Hematopoietic multipotent progenitor cell treated with erythropoietin and hydrocortisone succinate and interleukin-3 and kit ligand, for 6 days (in vitro differentiated cells): ENCODE measurements at regions not wholly inside any gene's neighbourhood (a gene's known extent, or its start where the extent isn't known, plus 50 kb on each side); places are given as distances from the start of the nearest gene placed in this dataset.
"Not testable (repeated sequence)": the region's sequence is repeated elsewhere in the genome, so short reads cannot be mapped to it uniquely, and the experiment has no call there.

Experiments used
- DNase-seq: peaks from one replicate; pipeline ENCODE4 v3.0.0-alpha.2; 2015

GRCh38 chr22:33971561-33971961, 51.3 kb upstream of the LARGE1 start:
- no peak for DNase-seq

GRCh38 chr22:33975841-33976240, 55.6 kb upstream of the LARGE1 start:
- no peak for DNase-seq

- DNase-seq: no peak
Observed at GRCh38 chr22:33983558-33983957, 63.3 kb upstream of the LARGE1 start.

DNA sequence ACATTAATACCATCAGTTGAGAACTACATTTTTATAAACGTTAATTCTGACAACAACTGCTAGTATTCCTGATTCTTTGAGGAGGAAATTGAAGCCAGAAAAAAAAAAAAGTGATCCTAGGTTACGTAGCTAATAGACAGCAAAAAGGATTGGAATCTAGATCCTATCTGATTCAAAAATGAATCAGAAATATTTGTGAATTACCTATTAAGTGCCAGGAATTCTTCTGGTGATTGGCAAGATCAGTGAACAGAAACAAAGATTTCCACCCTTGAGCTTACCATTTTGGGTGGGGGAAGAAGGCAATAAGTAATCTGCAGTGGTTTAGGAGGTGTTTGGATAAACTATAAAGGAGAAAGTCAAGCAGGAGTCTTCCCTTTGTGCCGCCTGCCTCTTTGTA, 63.9 kb upstream of the LARGE1 start:
- DNase-seq: no peak

GRCh38 chr22:33984656-33985285, 64.5 kb upstream of the LARGE1 start:
- DNase-seq: no peak

- DNase-seq: no peak
Observed at GRCh38 chr22:33985506-33985905, 65.2 kb upstream of the LARGE1 start.

DNA sequence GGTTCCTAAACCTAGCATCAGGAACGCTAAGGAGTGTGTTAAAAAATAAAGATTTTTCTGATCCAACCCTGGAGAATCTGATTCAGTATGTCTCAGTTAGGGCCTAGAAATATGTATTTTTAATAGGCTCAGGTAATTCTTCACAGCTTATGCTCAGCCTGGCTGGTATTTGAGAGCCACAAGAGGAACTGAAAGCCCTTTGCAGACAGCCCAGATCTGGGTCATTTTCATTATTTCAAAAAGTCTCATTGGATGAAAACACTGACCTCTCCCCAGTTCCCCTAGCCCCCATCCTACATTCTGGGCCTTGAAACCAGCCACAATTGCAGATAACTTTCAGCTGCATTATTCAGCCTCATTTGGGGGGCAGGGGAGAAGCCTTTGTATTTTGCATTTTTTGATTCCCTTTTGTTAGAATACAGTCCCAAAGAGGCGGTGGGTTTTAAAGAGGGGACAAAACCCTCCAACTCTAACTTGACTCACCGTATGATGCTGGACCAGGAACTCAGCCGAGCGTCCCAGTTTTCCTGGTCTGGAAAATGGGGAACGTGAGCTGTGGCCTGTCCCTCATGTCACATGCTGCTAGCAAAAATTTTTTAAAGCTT, 66.0 kb upstream of the LARGE1 start:
- no peak for DNase-seq

GRCh38 chr22:33986954-33987353, 66.7 kb upstream of the LARGE1 start:
- no peak for DNase-seq

DNA sequence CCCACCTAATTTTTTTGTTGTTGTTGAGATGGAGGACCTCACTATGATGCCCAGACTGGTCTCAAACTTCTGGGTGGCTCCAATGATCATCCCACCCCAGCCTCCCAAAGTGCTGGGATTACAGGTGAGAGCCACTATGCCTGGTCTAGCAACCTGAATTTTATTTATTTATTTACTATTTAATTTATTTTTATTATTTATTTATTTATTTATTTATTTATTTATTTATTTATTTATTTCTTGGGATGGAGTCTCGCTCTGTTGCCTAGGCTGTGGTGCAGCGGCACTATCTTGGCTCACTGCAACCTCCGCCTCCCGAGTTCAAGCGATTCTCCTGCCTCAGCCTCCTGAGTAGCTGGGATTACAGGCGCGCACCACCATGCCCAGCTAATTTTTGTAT, 69.0 kb upstream of the LARGE1 start:
- not testable (repeated sequence) for DNase-seq

DNA sequence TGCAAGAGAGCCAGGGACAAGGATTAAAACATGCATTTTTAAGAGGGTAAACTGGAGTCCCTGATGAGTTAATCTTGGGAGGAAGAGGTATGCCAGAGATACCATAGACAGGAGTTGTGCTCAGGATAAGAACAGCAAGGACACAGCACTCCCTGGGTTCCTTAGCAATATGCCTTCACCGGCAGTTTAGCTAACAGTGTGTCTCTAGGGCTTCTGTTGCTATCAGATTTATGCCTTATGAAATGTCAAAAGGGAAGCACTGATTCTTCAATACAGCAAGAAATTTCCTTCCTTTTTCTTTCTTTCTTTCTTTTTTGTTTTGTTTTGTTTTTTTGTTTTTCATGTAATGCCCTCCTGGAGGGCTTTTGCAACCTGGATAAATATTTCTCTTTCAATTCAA, 71.3 kb upstream of the LARGE1 start:
- DNase-seq: no peak

DNA sequence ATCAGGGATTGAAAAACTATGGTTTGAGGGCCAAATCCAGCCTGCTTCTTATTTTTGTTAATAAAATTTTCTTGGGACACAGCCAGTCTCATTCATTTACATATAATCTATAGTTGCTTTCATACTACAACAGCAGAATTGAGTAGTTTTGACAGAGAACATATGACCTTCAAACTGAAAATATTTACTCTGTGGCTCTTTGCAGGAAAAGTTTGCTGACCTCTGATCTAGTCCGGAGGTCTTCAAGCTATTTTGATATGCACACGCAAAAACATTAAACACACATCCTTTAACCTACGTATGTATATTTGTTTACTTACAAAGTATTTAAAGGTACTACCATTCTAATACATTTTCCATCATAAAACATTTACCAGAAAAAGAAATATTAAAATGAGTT, 76.5 kb upstream of the LARGE1 start:
- DNase-seq: no peak

DNA sequence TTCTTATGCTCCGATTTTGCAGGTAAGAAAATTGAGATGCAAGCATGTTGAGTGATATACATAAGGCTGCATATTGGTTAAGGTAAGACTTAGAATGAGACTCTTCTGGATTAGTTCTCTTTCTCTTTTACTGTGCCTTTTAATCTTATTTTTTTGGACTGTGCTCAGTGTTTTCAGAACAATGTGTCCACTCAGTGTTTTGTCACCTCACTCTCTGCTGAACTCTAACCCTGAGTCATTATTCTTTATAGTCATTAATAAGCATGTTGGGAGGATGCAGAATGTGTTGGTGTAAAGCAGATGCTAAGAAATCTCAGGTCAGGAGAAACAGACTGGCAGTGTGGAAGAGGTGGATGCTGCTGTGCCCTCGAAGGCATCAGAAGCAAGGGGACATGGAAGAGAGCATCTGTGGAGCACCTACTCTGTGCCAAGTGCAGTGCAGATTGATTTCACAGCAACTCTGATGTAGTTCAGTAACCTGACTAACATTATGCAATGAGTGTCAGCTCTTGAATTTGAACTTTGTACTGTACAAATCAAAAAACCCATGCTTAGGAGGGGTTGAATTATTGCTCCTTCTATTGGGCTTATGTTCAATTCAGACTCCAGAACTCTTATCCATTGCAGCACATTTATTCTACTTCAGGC, 80.7 kb upstream of the LARGE1 start:
- DNase-seq: no peak

- DNase-seq: no peak
Observed at GRCh38 chr22:34001701-34002466, 81.6 kb upstream of the LARGE1 start.

DNA sequence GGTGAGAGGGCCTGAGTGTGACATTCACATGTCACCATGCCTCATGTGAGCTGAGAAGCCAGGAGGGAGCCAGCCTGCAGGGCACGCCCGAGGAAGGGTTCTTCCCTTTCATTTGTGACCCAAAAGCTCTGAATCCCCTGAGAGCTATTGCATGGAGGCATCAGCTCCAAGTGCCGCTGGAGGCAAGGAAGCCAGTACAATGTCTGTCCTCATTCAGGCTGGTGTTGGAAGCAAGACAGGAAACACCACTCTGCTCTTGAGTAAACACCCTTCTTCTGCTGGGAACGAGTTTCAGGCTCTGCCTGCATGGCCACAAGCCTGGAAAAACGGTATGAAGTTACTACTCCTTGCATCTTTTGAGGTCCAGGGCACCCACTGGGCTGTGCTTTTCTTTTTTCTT, 83.8 kb upstream of the LARGE1 start:
- no peak for DNase-seq

- no peak for DNase-seq
Observed at GRCh38 chr22:34010259-34010658, 90.0 kb upstream of the LARGE1 start.

DNA sequence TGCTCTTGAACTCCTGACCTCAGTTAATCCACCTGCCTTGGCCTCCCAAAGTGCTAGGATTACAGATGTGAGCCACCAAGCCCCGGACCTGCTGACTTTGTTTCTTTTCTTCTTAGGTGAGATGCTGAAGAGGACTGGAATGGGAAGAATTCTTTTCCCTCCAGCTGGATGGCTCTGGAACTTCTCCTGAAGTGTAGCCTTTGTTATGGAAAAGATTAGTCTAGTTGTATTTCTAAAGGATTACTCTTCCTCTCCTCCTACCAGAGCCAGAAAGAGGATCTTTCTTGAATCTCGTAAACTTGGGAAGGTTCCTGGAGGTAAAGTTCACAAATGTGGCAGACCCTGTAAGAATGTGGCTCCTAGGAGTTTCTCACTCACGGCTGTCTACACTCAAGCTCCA, 95.4 kb upstream of the LARGE1 start:
- DNase-seq: no peak

DNA sequence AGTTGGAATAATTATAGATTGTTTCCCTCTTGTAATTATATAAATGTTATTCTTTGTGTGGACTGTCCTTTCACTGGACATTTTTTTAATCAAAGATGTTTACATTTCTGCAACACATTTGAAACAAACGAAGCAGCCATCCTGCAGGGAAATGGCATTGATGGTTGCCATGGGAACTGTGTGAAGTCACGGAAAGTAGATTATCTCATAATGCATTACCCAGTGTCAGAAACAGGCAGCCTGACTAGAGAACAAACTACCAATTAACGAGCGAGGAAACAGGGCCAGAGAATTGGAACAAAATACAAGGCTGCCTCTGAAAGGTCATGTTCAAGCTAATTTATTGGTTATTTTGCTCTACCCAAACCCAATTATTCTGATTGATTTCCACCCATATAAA, 96.9 kb upstream of the LARGE1 start:
- no peak for DNase-seq

- DNase-seq: no peak
Observed at GRCh38 chr22:34019190-34019845, 99.0 kb upstream of the LARGE1 start.

DNA sequence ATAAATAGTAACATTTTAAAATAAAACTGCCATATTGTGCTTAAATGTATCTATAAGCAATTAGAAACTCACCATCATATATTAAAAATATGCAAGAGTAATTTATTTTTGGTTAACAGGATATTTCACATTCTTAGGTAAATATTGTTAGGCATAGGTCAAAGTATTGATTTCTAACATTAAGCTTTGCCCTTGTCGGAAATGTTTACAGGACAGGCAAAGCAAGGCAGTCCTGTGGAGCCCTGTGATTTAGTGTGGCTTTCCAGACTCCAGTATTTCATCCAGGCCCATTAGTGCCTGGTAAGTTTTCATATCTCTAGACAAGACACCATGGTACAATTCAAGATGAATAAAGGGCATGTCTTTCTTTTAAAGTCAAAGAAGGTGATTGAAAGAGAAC, 114.9 kb upstream of the LARGE1 start:
- DNase-seq: no peak

DNA sequence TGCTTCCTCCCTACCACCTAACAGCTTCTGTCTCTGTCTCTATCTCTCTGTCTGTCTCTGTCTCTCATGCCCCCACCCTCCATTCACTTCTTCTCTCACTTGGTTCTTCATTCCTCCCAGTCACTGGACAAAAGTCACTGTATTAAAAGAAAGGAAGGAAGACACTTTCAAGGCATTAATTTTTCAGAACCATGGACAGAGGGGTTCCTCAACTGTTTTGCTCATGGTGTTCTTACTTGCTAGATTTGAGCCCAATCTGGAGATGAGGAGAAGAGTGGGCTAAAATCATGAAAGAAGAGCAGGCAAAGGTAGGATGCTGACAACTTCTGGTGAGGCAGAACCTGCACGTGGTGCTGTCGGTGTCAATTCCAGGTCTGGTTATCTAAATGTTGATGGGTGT, 116.7 kb upstream of the LARGE1 start:
- DNase-seq: peak; percentile 5

- DNase-seq: no peak
Observed at GRCh38 chr22:34038801-34039555, 118.7 kb upstream of the LARGE1 start.

DNA sequence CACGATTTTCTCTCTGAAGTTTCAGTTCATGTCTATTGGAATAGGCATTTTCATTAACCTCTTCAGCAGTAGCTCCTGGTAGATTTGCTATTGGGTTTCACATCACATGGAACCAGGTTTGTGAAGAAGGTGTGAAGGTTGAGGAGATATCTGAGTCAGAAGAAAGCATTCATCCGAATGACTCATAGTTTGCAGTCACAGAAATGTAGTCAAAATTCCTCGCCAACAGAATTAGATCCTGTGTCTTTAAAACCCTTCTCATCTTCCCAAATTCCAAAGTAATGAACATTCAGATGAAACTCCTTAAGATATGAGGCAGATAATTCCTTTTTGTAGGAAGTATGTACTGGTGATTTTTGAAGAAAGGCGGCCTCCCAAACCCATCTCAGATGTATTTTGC, 125.0 kb upstream of the LARGE1 start:
- DNase-seq: no peak
